GM12878 (cell line): ENCODE measurements at regions not wholly inside any gene's neighbourhood (a gene's known extent, or its start where the extent isn't known, plus 50 kb on each side); places are given as distances from the start of the nearest gene placed in this dataset.

Experiments used
- BRCA1 ChIP-seq: IDR thresholded peaks from 2 replicates; pipeline ENCODE4 v1.6.1; 2011; ENCODE audit warnings: low read depth, low read length, improper control_type of control experiment
- CBFB ChIP-seq: IDR thresholded peaks from 2 replicates; pipeline ENCODE4 v1.6.1; 2016; ENCODE audit warnings: antibody characterized with exemption, low read depth
- CEBPB ChIP-seq, 2 experiments: fragments of 150-350 bp in 1 of 2; IDR thresholded peaks; 2 replicates each; pipeline ENCODE4 v1.6.1; 2012 to 2014; ENCODE audit warnings: low read depth in 2 of 2, low read length in 2 of 2, borderline replicate concordance in 1 of 2, inconsistent platforms in 1 of 2
- CREM ChIP-seq: IDR thresholded peaks from 2 replicates; pipeline ENCODE4 v1.6.1; 2014; ENCODE audit warnings: antibody characterized with exemption, low read depth
- EED ChIP-seq: sonication (generic); IDR thresholded peaks from 2 replicates; pipeline ENCODE4 v1.6.1; 2016; ENCODE audit warnings: antibody characterized with exemption, low read depth
- GABPA ChIP-seq: IDR thresholded peaks from 2 replicates; pipeline ENCODE4 v1.6.1; 2014; ENCODE audit warnings: antibody characterized with exemption, low read depth, mild to moderate bottlenecking, inconsistent platforms
- HDAC6 ChIP-seq: fragments of 200-600 bp; sonication (generic); IDR thresholded peaks from one replicate; pipeline ENCODE4 v1.8.0; 2017; ENCODE audit warnings: antibody characterized with exemption; ENCODE audit not compliant: unreplicated experiment
- JUND ChIP-seq: IDR thresholded peaks from 2 replicates; pipeline ENCODE4 v1.6.1; 2012; ENCODE audit warnings: low read depth, mild to moderate bottlenecking, low read length, improper control_type of control experiment, moderate library complexity
- KDM1A ChIP-seq: fragments of 200-600 bp; sonication (generic); IDR thresholded peaks from 2 replicates; pipeline ENCODE4 v1.6.1; 2016; ENCODE audit warnings: borderline replicate concordance
- MEF2B ChIP-seq: fragments of 450-650 bp; IDR thresholded peaks from 2 replicates; pipeline ENCODE4 v1.6.1; 2018; ENCODE audit warnings: mild to moderate bottlenecking, moderate library complexity; ENCODE audit not compliant: partially characterized antibody, poor library complexity, severe bottlenecking
- MTA2 ChIP-seq: fragments of 450-650 bp; IDR thresholded peaks from 2 replicates; pipeline ENCODE4 v1.6.1; 2016; ENCODE audit warnings: low read depth, mild to moderate bottlenecking, moderate library complexity
- MTA3 ChIP-seq: IDR thresholded peaks from 2 replicates; pipeline ENCODE4 v1.6.1; 2012; ENCODE audit warnings: low read length, inconsistent platforms, borderline replicate concordance
- MXI1 ChIP-seq: fragments of 150-350 bp; IDR thresholded peaks from 2 replicates; pipeline ENCODE4 v1.6.1; 2011; ENCODE audit warnings: low read depth, mild to moderate bottlenecking, inconsistent platforms, low read length, improper control_type of control experiment
- SUZ12 ChIP-seq: fragments of 200-600 bp; sonication (generic); IDR thresholded peaks from one replicate; pipeline ENCODE4 v1.6.1; 2018; ENCODE audit warnings: antibody characterized with exemption, mild to moderate bottlenecking; ENCODE audit not compliant: unreplicated experiment
- TAF1 ChIP-seq: IDR thresholded peaks from 2 replicates; pipeline ENCODE4 v1.6.1; 2011; ENCODE audit warnings: mild to moderate bottlenecking, low read depth, low read length, borderline replicate concordance
- ZNF622 ChIP-seq: fragments of 450-650 bp; IDR thresholded peaks from 2 replicates; pipeline ENCODE4 v1.6.1; 2017; ENCODE audit warnings: mild to moderate bottlenecking, inconsistent platforms
- ZZZ3 ChIP-seq: IDR thresholded peaks from 2 replicates; pipeline ENCODE4 v1.6.1; 2011; ENCODE audit warnings: low read depth; ENCODE audit not compliant: control insufficient read depth, insufficient read length
- TF ChIP-seq, protein P1 (sequence below): fragments of 450-650 bp; formaldehyde crosslinking; IDR thresholded peaks from 2 replicates; pipeline ENCODE4 v1.4.0; 2020; ENCODE audit warnings: mild to moderate bottlenecking, moderate library complexity
- TF ChIP-seq, protein P2 (sequence below): IDR thresholded peaks from 2 replicates; pipeline ENCODE4 v1.6.1; 2012; ENCODE audit warnings: low read depth, low read length, improper control_type of control experiment
- TF ChIP-seq, protein P3 (sequence below): fragments of 450-650 bp; formaldehyde crosslinking; IDR thresholded peaks from 2 replicates; pipeline ENCODE4 v1.4.0; 2022; ENCODE audit warnings: mild to moderate bottlenecking, moderate library complexity
- TF ChIP-seq, protein P4 (sequence below): IDR thresholded peaks from 2 replicates; pipeline ENCODE4 v1.6.1; 2012; ENCODE audit warnings: low read depth, low read length, improper control_type of control experiment
- TF ChIP-seq, protein P5 (sequence below): fragments of 450-650 bp; IDR thresholded peaks from 2 replicates; pipeline ENCODE4 v1.6.1; 2014; ENCODE audit warnings: mild to moderate bottlenecking

DNA sequence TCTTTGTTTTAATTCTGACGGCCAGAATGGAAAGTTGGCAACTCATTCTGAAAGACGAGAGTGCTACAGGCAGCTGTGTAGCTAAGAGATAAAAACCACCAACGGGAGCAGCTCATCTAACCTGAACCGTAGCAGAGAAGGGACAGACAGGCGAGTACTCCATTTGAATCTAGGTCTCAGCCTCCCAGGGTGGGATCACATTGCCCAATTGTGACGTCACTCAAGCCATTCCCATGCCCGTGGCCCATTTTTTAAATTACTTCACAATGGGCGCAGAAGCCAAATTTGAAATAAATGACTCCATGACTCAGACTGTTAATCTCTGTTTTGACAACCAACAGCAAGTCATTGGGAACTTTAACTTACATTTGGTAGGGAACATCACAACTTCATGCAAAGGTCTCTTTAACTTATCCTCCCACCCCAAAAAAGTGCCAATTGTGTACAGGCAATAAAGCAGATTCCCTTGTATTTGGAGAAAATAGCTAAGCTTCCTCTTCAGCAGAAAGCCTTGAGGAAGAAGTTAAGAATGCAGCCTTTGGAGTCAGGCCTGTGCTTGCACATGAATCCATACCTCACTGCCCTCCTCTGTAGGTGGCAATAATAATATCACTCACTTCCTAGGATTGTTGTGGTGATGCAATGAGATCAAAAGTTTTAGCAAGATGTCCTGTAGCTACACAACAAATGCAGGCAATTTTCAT lies 93.2 kb upstream of the KIF5B start (continued):
- TF ChIP-seq, protein P1, sequence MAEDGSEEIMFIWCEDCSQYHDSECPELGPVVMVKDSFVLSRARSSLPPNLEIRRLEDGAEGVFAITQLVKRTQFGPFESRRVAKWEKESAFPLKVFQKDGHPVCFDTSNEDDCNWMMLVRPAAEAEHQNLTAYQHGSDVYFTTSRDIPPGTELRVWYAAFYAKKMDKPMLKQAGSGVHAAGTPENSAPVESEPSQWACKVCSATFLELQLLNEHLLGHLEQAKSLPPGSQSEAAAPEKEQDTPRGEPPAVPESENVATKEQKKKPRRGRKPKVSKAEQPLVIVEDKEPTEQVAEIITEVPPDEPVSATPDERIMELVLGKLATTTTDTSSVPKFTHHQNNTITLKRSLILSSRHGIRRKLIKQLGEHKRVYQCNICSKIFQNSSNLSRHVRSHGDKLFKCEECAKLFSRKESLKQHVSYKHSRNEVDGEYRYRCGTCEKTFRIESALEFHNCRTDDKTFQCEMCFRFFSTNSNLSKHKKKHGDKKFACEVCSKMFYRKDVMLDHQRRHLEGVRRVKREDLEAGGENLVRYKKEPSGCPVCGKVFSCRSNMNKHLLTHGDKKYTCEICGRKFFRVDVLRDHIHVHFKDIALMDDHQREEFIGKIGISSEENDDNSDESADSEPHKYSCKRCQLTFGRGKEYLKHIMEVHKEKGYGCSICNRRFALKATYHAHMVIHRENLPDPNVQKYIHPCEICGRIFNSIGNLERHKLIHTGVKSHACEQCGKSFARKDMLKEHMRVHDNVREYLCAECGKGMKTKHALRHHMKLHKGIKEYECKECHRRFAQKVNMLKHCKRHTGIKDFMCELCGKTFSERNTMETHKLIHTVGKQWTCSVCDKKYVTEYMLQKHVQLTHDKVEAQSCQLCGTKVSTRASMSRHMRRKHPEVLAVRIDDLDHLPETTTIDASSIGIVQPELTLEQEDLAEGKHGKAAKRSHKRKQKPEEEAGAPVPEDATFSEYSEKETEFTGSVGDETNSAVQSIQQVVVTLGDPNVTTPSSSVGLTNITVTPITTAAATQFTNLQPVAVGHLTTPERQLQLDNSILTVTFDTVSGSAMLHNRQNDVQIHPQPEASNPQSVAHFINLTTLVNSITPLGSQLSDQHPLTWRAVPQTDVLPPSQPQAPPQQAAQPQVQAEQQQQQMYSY (CRISPR knock-in tag): no peak
- TF ChIP-seq, protein P2, sequence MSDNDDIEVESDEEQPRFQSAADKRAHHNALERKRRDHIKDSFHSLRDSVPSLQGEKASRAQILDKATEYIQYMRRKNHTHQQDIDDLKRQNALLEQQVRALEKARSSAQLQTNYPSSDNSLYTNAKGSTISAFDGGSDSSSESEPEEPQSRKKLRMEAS: no peak
- TF ChIP-seq GABPA: no peak
- TF ChIP-seq KDM1A: no peak
- no peak for TF ChIP-seq TAF1
- TF ChIP-seq, protein P3, sequence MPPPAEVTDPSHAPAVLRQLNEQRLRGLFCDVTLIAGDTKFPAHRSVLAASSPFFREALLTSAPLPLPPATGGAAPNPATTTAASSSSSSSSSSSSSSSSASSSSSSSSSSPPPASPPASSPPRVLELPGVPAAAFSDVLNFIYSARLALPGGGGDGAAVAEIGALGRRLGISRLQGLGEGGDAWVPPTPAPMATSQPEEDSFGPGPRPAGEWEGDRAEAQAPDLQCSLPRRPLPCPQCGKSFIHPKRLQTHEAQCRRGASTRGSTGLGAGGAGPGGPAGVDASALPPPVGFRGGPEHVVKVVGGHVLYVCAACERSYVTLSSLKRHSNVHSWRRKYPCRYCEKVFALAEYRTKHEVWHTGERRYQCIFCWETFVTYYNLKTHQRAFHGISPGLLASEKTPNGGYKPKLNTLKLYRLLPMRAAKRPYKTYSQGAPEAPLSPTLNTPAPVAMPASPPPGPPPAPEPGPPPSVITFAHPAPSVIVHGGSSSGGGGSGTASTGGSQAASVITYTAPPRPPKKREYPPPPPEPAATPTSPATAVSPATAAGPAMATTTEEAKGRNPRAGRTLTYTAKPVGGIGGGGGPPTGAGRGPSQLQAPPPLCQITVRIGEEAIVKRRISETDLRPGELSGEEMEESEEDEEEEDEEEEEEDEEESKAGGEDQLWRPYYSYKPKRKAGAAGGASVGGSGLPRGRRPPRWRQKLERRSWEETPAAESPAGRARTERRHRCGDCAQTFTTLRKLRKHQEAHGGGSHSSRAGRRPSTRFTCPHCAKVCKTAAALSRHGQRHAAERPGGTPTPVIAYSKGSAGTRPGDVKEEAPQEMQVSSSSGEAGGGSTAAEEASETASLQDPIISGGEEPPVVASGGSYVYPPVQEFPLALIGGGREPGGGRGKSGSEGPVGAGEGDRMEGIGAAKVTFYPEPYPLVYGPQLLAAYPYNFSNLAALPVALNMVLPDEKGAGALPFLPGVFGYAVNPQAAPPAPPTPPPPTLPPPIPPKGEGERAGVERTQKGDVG (CRISPR knock-in tag): no peak
- TF ChIP-seq MTA2: peak; percentile 21; the same call in 1 of the 2 replicates
- TF ChIP-seq SUZ12: no peak
- TF ChIP-seq ZZZ3: no peak
- TF ChIP-seq, protein P4, sequence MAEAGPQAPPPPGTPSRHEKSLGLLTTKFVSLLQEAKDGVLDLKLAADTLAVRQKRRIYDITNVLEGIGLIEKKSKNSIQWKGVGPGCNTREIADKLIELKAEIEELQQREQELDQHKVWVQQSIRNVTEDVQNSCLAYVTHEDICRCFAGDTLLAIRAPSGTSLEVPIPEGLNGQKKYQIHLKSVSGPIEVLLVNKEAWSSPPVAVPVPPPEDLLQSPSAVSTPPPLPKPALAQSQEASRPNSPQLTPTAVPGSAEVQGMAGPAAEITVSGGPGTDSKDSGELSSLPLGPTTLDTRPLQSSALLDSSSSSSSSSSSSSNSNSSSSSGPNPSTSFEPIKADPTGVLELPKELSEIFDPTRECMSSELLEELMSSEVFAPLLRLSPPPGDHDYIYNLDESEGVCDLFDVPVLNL: no peak
- no peak for TF ChIP-seq MXI1
- peak; percentile 61 for TF ChIP-seq EED
- TF ChIP-seq JUND: peak; percentile 79; the same call in 1 of the 2 replicates
- TF ChIP-seq, protein P5, sequence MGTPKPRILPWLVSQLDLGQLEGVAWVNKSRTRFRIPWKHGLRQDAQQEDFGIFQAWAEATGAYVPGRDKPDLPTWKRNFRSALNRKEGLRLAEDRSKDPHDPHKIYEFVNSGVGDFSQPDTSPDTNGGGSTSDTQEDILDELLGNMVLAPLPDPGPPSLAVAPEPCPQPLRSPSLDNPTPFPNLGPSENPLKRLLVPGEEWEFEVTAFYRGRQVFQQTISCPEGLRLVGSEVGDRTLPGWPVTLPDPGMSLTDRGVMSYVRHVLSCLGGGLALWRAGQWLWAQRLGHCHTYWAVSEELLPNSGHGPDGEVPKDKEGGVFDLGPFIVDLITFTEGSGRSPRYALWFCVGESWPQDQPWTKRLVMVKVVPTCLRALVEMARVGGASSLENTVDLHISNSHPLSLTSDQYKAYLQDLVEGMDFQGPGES: no peak
- no peak for TF ChIP-seq MTA3
- no peak for TF ChIP-seq BRCA1
- no peak for TF ChIP-seq HDAC6
- no peak for TF ChIP-seq CEBPB (IDR thresholded peaks at IDR 0.05; ENCODE audit: borderline replicate concordance in 1 of 2, low read depth in 2 of 2, low read length in 2 of 2)
- TF ChIP-seq MEF2B: no peak
- no peak for TF ChIP-seq ZNF622
- 0 out of 2 replicates have a peak, but pooled peaks have one; percentile 40 for TF ChIP-seq CBFB
- peak; percentile 71 for TF ChIP-seq CREM
